GM12892 (cell line): ENCODE measurements at regions not wholly inside any gene's neighbourhood (a gene's known extent, or its start where the extent isn't known, plus 50 kb on each side); places are given as distances from the start of the nearest gene placed in this dataset.

ENCODE experiments used
- POLR2A ChIP-seq: IDR thresholded peaks from 2 replicates; pipeline ENCODE4 v1.6.1; 2011; ENCODE audit warnings: low read depth, low read length, control low read depth
- POLR2AphosphoS5 ChIP-seq: IDR thresholded peaks from 2 replicates; pipeline ENCODE4 v1.6.1; 2011; ENCODE audit warnings: low read depth, low read length, control low read depth
- TAF1 ChIP-seq: IDR thresholded peaks from 2 replicates; pipeline ENCODE4 v1.6.1; 2011; ENCODE audit warnings: low read depth, mild to moderate bottlenecking, control low read depth, low read length, borderline replicate concordance

DNA sequence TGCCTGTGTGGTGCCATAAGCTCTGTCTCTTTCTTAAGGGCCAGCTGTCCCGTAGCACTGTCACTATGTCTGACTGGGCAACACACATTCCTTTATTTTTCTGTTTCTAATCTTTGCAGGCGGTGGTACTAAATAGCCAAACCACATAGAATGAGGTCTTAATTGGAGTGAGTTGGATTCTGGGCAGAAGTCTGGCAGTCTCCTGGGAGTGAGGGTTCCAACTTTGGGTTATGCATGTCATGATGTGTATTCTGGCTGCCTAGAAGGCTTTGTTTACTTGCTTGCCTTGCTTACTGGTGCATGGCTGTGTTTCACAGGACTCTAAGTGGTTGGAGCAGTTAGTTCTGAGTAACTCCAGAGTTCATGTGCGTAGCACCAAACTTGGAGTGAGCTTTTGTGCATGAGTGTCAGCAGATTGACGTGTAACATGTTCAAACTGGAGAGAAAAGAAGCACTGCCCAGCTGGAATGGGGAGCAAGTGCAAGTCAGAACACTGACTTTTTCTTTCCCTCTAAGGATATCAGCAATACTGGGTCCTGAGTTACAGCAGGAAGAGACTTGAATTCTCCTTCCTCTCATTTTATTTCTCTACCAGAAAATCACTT is 185.8 kb downstream of the PCSK1 start:
- TF ChIP-seq POLR2A: no peak
- no peak for TF ChIP-seq POLR2AphosphoS5
- no peak for TF ChIP-seq TAF1
